ENCODE measurements at regions not wholly inside any gene's neighbourhood (a gene's known extent, or its start where the extent isn't known, plus 50 kb on each side); places are given as distances from the start of the nearest gene placed in this dataset.

- DNase-seq (ENCODE audit: low spot score), result no peak
- intact Hi-C loops (cut with DNase I), result no loop called here
- no peaks in the 10 kb centered on the region for H3K9me3 ChIP-seq
- H3K36me3 ChIP-seq, result no peaks in the 10 kb centered on the region
- TF ChIP-seq CTCF (IDR thresholded peaks at IDR 0.05) (no peak), POLR2A (IDR thresholded peaks at IDR 0.05) (no peak), POLR2AphosphoS5 (IDR thresholded peaks at IDR 0.05) (no peak)
- no peaks in the 10 kb centered on the region for H3K27me3 ChIP-seq (replicated peaks; ENCODE audit: insufficient read depth)
- no peak overlapping the region for H3K27ac ChIP-seq
- H3K4me3 ChIP-seq, result no peak overlapping the region
- 64% methylated on average over 3 of the region's 3 CpGs for WGBS
- H3K4me1 ChIP-seq (replicated peaks), result no peaks in the 10 kb centered on the region
These were observed 203.0 kb upstream of the GPR26 start for GRCh38 chr10:123463181-123463580.

- no peak for DNase-seq (ENCODE audit: low spot score)
- Histone ChIP-seq H3K27ac (no peak overlapping the region), H3K9me3 (no peaks in the 10 kb centered on the region), H3K27me3 (replicated peaks; ENCODE audit: insufficient read depth) (no peaks in the 10 kb centered on the region), H3K4me3 (no peak overlapping the region), H3K4me1 (replicated peaks) (no peaks in the 10 kb centered on the region), H3K36me3 (no peaks in the 10 kb centered on the region)
- intact Hi-C loops (cut with DNase I), result no loop called here
- no peak for TF ChIP-seq POLR2AphosphoS5 (IDR thresholded peaks at IDR 0.05)
- TF ChIP-seq POLR2A (IDR thresholded peaks at IDR 0.05), result no peak
- no peak for TF ChIP-seq CTCF (IDR thresholded peaks at IDR 0.05)
- 95% methylated on average over 10 of the region's 10 CpGs for WGBS
These were observed 202.5 kb upstream of the GPR26 start for GRCh38 chr10:123463698-123464097.

DNA sequence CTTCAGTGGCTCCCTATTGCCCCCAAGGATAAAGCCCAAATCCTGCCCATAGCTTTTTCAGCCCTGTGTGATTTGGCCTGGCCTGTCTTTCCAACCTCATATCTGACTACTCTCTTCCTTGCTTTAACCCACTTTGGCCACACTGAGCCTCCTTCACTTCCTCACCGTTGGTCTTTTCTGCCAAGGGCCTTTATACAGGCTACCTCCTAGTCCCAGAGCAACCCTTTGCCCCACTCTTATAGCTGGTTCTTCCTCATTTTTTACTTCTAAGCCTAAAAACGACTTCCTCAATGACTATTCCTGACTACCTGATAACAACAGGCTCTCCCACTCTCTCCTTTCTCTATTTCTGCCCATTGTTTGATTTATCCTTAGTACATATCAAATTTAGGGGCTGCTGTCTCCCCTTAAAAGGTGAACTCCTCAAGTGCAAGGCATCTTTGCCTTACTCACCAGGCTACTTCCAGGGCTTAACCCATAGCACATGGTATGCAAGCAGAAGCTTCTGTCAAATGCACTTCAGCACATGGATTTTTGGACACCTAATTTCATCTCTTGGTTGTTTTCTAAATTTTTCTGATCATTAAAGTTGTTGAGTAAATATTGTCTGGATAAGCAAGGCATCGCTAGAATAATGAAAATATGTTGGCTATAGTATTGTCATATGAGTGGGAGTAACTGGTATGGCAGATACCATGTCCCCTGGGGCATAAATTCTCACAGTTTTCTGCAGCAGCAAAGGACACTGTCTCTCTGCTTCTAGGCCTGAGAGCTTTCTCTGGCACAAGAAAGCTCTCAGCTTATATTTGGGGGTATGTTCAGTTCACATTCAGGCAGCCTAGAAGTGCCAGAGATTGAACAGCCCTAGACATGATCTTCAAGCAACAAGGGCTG lies 201.5 kb upstream of the GPR26 start:
- H3K9me3 ChIP-seq, result no peaks in the 10 kb centered on the region
- no peaks in the 10 kb centered on the region for H3K36me3 ChIP-seq
- H3K27me3 ChIP-seq (replicated peaks; ENCODE audit: insufficient read depth), result no peaks in the 10 kb centered on the region
- TF ChIP-seq POLR2AphosphoS5 (IDR thresholded peaks at IDR 0.05) (no peak), POLR2A (IDR thresholded peaks at IDR 0.05) (no peak), CTCF (IDR thresholded peaks at IDR 0.05) (no peak)
- DNase-seq (ENCODE audit: low spot score), result no peak
- no peak overlapping the region for H3K27ac ChIP-seq
- WGBS, result 55% methylated on average over 3 of the region's 3 CpGs
- no peaks in the 10 kb centered on the region for H3K4me1 ChIP-seq (replicated peaks)
- intact Hi-C loops (cut with DNase I), result no loop called here
- H3K4me3 ChIP-seq, result no peak overlapping the region

- TF ChIP-seq CTCF (IDR thresholded peaks at IDR 0.05) (no peak), POLR2A (IDR thresholded peaks at IDR 0.05) (no peak), POLR2AphosphoS5 (IDR thresholded peaks at IDR 0.05) (no peak)
- intact Hi-C loops (cut with DNase I), result no loop called here
- WGBS, result 65% methylated on average over 7 of the region's 7 CpGs
- H3K36me3 ChIP-seq, result no peaks in the 10 kb centered on the region
- no peaks in the 10 kb centered on the region for H3K27me3 ChIP-seq (replicated peaks; ENCODE audit: insufficient read depth)
- DNase-seq (ENCODE audit: low spot score), result no peak
- H3K4me1 ChIP-seq (replicated peaks), result no peaks in the 10 kb centered on the region
- H3K4me3 ChIP-seq, result no peak overlapping the region
- H3K27ac ChIP-seq, result no peak overlapping the region
- H3K9me3 ChIP-seq, result no peaks in the 10 kb centered on the region
These were observed 195.7 kb upstream of the GPR26 start for GRCh38 chr10:123470336-123470921.

- TF ChIP-seq CTCF (IDR thresholded peaks at IDR 0.05) (no peak), POLR2AphosphoS5 (IDR thresholded peaks at IDR 0.05) (no peak), POLR2A (IDR thresholded peaks at IDR 0.05) (no peak)
- H3K27ac ChIP-seq, result no peak overlapping the region
- 96% methylated on average over 1 of the region's 1 CpG for WGBS
- H3K27me3 ChIP-seq (replicated peaks; ENCODE audit: insufficient read depth), result no peaks in the 10 kb centered on the region
- H3K9me3 ChIP-seq, result no peaks in the 10 kb centered on the region
- H3K4me3 ChIP-seq, result no peak overlapping the region
- intact Hi-C loops (cut with DNase I), result no loop called here
- H3K4me1 ChIP-seq (replicated peaks), result no peaks in the 10 kb centered on the region
- DNase-seq (ENCODE audit: low spot score), result no peak
- H3K36me3 ChIP-seq, result no peaks in the 10 kb centered on the region
These were observed 194.3 kb upstream of the GPR26 start for GRCh38 chr10:123471811-123472210.
